PC-3 (cell line): ENCODE measurements at regions not wholly inside any gene's neighbourhood (a gene's known extent, or its start where the extent isn't known, plus 50 kb on each side); places are given as distances from the start of the nearest gene placed in this dataset.

ENCODE experiments used
- ATAC-seq: fragments of 200-7000 bp; cut with Tn5 transposase; 2 replicates; pipeline ENCODE4 v1.9.1; 2020; ENCODE audit warnings: mild to moderate bottlenecking, moderate library complexity
- BruUV-seq: library from RNA; stranded (reverse); fragments of 400-500 nt; replicated peaks from 2 replicates; lab custom pipeline; 2021; lab: Mats Ljungman, UMichigan
- CTCF ChIA-PET: fragments of 300-600 bp; sonication (Branson Sonifier 250); formaldehyde crosslinking; loops from one replicate; lab custom pipeline; 2022; ENCODE audit warnings: antibody characterized with exemption; lab: Charles Lee
- POLR2A ChIA-PET: fragments of 300-600 bp; sonication (Branson Sonifier 250); formaldehyde crosslinking; loops from one replicate; lab custom pipeline; 2022; ENCODE audit warnings: antibody characterized with exemption; ENCODE audit not compliant: unreplicated experiment; lab: Charles Lee
- DNase-seq: peaks from one replicate; pipeline ENCODE4 v3.0.0-alpha.2; 2015
- H2AFZ ChIP-seq: fragments of 300-600 bp; sonication (generic); 2 replicates; pipeline ENCODE4 v1.6.0; 2016; ENCODE audit warnings: antibody characterized with exemption, low read length
- H3F3A ChIP-seq: fragments of 300-600 bp; sonication (generic); one replicate; pipeline ENCODE4 v1.6.0; 2017; ENCODE audit warnings: antibody characterized with exemption, low read length, control low read depth, mild to moderate bottlenecking; ENCODE audit not compliant: unreplicated experiment
- H3K27ac ChIP-seq: fragments of 300-600 bp; sonication (generic); 2 replicates; pipeline ENCODE4 v1.5.1; 2016; ENCODE audit warnings: mild to moderate bottlenecking, low read length
- H3K27me3 ChIP-seq: fragments of 300-600 bp; sonication (generic); 2 replicates; pipeline ENCODE4 v1.6.1; 2016; ENCODE audit warnings: low read length, mixed read lengths
- H3K36me3 ChIP-seq: fragments of 300-600 bp; sonication (generic); 2 replicates; pipeline ENCODE4 v1.6.1; 2016; ENCODE audit warnings: low read depth, mixed run types, low read length, mixed read lengths
- H3K4me1 ChIP-seq: fragments of 300-600 bp; sonication (generic); 2 replicates; pipeline ENCODE4 v1.5.1; 2016; ENCODE audit warnings: low read length; ENCODE audit not compliant: insufficient read depth
- H3K4me2 ChIP-seq: fragments of 300-600 bp; sonication (generic); 2 replicates; pipeline ENCODE4 v1.6.0; 2016; ENCODE audit warnings: low read length
- H3K4me3 ChIP-seq: fragments of 300-600 bp; sonication (generic); 2 replicates; pipeline ENCODE4 v1.5.1; 2016; ENCODE audit warnings: mild to moderate bottlenecking, low read length, mixed read lengths
- H3K79me2 ChIP-seq: fragments of 300-600 bp; sonication (generic); 2 replicates; pipeline ENCODE4 v1.6.1; 2017; ENCODE audit warnings: low read length, mixed read lengths
- H3K9ac ChIP-seq: fragments of 300-600 bp; sonication (generic); 2 replicates; pipeline ENCODE4 v1.6.0; 2016; ENCODE audit warnings: mild to moderate bottlenecking, low read length
- H3K9me2 ChIP-seq: fragments of 300-600 bp; sonication (generic); replicated peaks from 2 replicates; pipeline ENCODE4 v1.6.1; 2016; ENCODE audit warnings: mixed run types, low read length, mixed read lengths
- H3K9me3 ChIP-seq: fragments of 300-600 bp; sonication (generic); 2 replicates; pipeline ENCODE4 v1.6.1; 2016; ENCODE audit warnings: low read length, mixed read lengths
- H4K20me1 ChIP-seq: fragments of 300-600 bp; sonication (generic); 2 replicates; pipeline ENCODE4 v1.6.1; 2016; ENCODE audit warnings: low read length, mixed read lengths
- CTCF ChIP-seq: fragments of 300-600 bp; sonication (generic); conservative IDR thresholded peaks from 2 replicates; pipeline ENCODE4 v1.5.1; 2017; ENCODE audit warnings: antibody characterized with exemption, low read depth, mild to moderate bottlenecking, low read length
- EZH2 ChIP-seq: fragments of 300-600 bp; sonication (generic); IDR thresholded peaks from one replicate; pipeline ENCODE4 v1.6.1; 2017; ENCODE audit warnings: antibody characterized with exemption, mild to moderate bottlenecking, low read length; ENCODE audit not compliant: unreplicated experiment
- EZH2phosphoT487 ChIP-seq: fragments of 300-600 bp; sonication (generic); IDR thresholded peaks from 2 replicates; pipeline ENCODE4 v1.6.1; 2018; ENCODE audit warnings: mild to moderate bottlenecking, antibody characterized with exemption, low read length, borderline replicate concordance
- intact Hi-C: fragments of 100-400 bp; cut with micrococcal nuclease; formaldehyde crosslinking; loops from 2 replicates; pipeline ENCODE4 v1.9.0; 2023

- Histone ChIP-seq H3K4me2 (no peak overlapping the region), H3K9ac (no peak overlapping the region), H3F3A (no peaks in the 10 kb centered on the region), H3K4me3 (no peak overlapping the region), H3K9me2 (no peaks in the 10 kb centered on the region), H3K4me1 (no peaks in the 10 kb centered on the region), H4K20me1 (no peaks in the 10 kb centered on the region), H3K79me2 (no peaks in the 10 kb centered on the region), H3K9me3 (no peaks in the 10 kb centered on the region), H3K27me3 (no peaks in the 10 kb centered on the region), H3K27ac (no peak overlapping the region), H2AFZ (no peak overlapping the region), H3K36me3 (no peaks in the 10 kb centered on the region)
- intact Hi-C loops: no loop called here
- TF ChIP-seq EZH2phosphoT487 (no peak), CTCF (no peak), EZH2 (no peak)
- POLR2A ChIA-PET: no interaction called here
- CTCF ChIA-PET: no interaction called here
- BruUV-seq: no TSS peak
- DNase-seq (no peak), ATAC-seq (no peak)
Measured at GRCh38 chr6:15114061-15114460, 131.8 kb upstream of the JARID2 start.

GRCh38 chr6:15116889-15117288 lies 129.0 kb upstream of the JARID2 start:
- H3K9me3 ChIP-seq: no peaks in the 10 kb centered on the region

More at GRCh38 chr6:15116889-15117288, 129.0 kb upstream of the JARID2 start:
- Histone ChIP-seq H3K9ac (no peak overlapping the region), H3K79me2 (no peaks in the 10 kb centered on the region), H3F3A (no peaks in the 10 kb centered on the region), H3K27ac (no peak overlapping the region), H3K4me1 (no peaks in the 10 kb centered on the region), H3K9me2 (no peaks in the 10 kb centered on the region), H2AFZ (no peak overlapping the region), H3K4me2 (no peak overlapping the region), H3K27me3 (no peaks in the 10 kb centered on the region), H3K4me3 (no peak overlapping the region), H4K20me1 (no peaks in the 10 kb centered on the region), H3K36me3 (no peaks in the 10 kb centered on the region)
- no TSS peak for BruUV-seq
- DNase-seq (no peak), ATAC-seq (no peak)
- POLR2A ChIA-PET: no interaction called here
- CTCF ChIA-PET: no interaction called here
- intact Hi-C loops: no loop called here
- no peak for TF ChIP-seq EZH2phosphoT487
- no peak for TF ChIP-seq CTCF
- no peak for TF ChIP-seq EZH2
